Fibroblast of lung (primary cell): ENCODE measurements at regions not wholly inside any gene's neighbourhood (a gene's known extent, or its start where the extent isn't known, plus 50 kb on each side); places are given as distances from the start of the nearest gene placed in this dataset.

Experiments
- CTCF ChIP-seq, 2 donors: IDR thresholded peaks in 1 of 2; conservative IDR thresholded peaks in 1 of 2; 1 replicate in 1 of 2; 2 replicates in 1 of 2; pipeline ENCODE4 v1.5.1; 2011 to 2012; ENCODE audit warnings: low read length in 2 of 2, control low read depth in 1 of 2, inconsistent platforms in 1 of 2, low read depth in 1 of 2, mild to moderate bottlenecking in 1 of 2
- EZH2 ChIP-seq: IDR thresholded peaks from 2 replicates; pipeline ENCODE4 v1.5.1; 2012; ENCODE audit warnings: low read length, control low read depth, mild to moderate bottlenecking; ENCODE audit errors: missing control alignments

DNA sequence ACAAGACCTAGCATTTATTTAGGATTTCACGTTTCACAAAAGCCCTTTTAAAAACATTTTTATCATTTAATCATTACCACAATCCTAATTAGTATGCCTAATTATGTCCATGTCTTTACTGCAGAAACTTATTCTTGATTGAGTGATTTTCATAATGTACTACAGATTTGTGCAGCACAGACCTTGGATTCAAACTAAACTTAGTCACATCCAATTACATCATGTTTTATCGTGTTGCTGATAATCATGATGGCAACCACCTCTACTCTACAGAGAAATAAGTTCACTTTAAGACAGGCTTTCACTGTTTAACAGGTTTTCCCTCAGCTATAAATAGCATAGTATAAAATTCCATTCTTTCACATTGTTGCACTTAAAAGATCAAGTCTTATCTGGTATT lies 240.9 kb upstream of the RFC3 start:
- TF ChIP-seq CTCF (conservative IDR thresholded peaks at IDR 0.05 in 1 of 2, IDR thresholded peaks at IDR 0.05 in 1 of 2; ENCODE audit: low read depth in 1 of 2, low read length in 2 of 2) (no peak), EZH2 (no peak)
